ENCODE measurements at regions not wholly inside any gene's neighbourhood (a gene's known extent, or its start where the extent isn't known, plus 50 kb on each side); places are given as distances from the start of the nearest gene placed in this dataset.

DNA sequence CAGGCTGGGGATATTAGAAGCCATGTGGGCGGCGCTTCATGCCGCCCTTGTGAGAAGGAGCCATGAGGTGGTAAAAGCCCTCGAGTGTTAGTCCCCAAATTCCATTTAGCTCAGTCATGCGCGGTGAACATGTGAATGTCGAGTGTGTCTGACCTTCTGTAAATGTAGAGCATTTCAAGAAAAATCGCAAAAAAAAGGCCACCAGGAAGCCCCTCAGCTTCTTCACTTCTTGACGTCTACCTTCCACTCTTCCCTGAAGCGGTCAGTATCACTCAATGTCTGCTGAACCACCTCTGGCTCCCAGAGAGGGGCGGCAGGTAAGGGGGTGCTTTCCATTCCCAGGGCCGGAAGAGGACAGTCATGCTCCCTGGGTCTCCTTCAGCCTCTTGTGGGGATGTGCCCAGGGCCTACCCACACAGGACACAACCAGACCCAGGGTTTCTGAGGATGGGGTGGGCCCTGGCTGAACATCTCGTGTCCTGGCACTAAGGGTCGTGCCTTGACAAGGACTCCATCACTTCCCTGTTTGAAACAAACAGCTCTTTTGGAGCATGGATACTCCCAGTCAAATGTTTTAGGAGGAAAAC, 274.9 kb downstream of the FAM43A start:
- H3K4me1 Mint-ChIP-seq, result no peaks in the 10 kb centered on the region
- Histone ChIP-seq H3K27me3 (ENCODE audit: control insufficient read depth, insufficient read depth, low read length) (no peaks in the 10 kb centered on the region), H3K4me1 (ENCODE audit: control insufficient read depth, insufficient read depth, low read length) (no peaks in the 10 kb centered on the region), H3K36me3 (ENCODE audit: control insufficient read depth, insufficient read depth, low read length) (no peaks in the 10 kb centered on the region), H3K4me3 (ENCODE audit: low read length) (no peak overlapping the region), H3K9me3 (ENCODE audit: control insufficient read depth, insufficient read depth, low read length) (no peaks in the 10 kb centered on the region), H3K27ac (ENCODE audit: low read length) (no peak overlapping the region)
- H3K9me3 Mint-ChIP-seq, result no peaks in the 10 kb centered on the region
- H3K27ac Mint-ChIP-seq, result no peak overlapping the region
- ATAC-seq (no peak), DNase-seq (no peak)
- whole genome bisulfite sequencing (ENCODE audit: insufficient coverage), result 84% methylated on average over 14 of the region's 14 CpGs
- H3K4me3 Mint-ChIP-seq, result no peak overlapping the region
- peaks cover 5 to 11% of the 10 kb centered on the region in 2 donors for H3K27me3 Mint-ChIP-seq (ENCODE audit: low read depth in 2 of 2)
- H3K36me3 Mint-ChIP-seq, result no peaks in the 10 kb centered on the region
- TF ChIP-seq, protein P1, sequence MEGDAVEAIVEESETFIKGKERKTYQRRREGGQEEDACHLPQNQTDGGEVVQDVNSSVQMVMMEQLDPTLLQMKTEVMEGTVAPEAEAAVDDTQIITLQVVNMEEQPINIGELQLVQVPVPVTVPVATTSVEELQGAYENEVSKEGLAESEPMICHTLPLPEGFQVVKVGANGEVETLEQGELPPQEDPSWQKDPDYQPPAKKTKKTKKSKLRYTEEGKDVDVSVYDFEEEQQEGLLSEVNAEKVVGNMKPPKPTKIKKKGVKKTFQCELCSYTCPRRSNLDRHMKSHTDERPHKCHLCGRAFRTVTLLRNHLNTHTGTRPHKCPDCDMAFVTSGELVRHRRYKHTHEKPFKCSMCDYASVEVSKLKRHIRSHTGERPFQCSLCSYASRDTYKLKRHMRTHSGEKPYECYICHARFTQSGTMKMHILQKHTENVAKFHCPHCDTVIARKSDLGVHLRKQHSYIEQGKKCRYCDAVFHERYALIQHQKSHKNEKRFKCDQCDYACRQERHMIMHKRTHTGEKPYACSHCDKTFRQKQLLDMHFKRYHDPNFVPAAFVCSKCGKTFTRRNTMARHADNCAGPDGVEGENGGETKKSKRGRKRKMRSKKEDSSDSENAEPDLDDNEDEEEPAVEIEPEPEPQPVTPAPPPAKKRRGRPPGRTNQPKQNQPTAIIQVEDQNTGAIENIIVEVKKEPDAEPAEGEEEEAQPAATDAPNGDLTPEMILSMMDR (IDR thresholded peaks at IDR 0.05), result no peak
- intact Hi-C loops (cut with micrococcal nuclease), result no loop called here

DNA sequence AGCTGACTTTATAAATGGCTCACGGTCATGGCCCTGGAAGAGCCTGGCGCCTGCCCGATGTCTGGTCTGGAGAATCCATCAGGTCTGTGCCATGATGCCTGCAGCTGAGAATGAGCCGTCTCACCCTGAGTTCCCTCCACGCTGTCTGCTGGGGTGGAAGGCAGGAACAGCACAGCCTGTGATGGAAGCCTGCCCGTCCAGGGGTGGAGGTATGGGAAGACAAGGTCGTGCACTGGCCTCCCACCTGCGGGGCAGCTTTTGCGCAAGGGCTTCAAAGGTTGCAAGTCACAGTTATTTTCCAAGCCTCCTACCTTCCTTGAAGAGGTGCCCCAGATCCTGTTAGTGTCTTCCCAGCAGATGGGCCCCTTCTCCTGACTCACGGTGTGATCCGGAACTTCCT, 275.5 kb downstream of the FAM43A start:
- Mint-ChIP-seq H3K9me3 (no peaks in the 10 kb centered on the region), H3K4me1 (no peaks in the 10 kb centered on the region)

DNA sequence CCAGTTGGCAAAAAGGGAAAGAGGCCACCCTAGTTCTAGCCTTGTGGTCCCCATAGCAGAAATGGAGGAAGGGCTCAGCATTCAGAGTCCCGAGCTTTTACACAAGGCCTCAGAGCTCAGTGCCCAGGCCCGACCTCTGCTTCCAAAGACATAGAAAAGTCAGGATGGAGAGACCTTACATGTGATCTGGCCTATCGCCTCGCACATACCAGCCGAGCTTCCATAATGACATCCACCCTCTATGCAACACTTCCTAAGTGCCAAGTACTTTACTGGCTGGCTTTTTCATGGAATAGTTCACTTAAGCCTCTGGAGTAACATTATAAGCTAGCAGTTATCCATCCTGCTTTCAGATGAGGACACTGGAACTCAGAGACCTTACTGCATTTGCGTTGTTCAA, 275.9 kb downstream of the FAM43A start:
- TF ChIP-seq, protein P1 (IDR thresholded peaks at IDR 0.05), result no peak
- Histone ChIP-seq H3K27ac (ENCODE audit: low read length) (no peak overlapping the region), H3K27me3 (ENCODE audit: control insufficient read depth, insufficient read depth, low read length) (peaks cover under 1% of the 10 kb centered on the region), H3K9me3 (ENCODE audit: control insufficient read depth, insufficient read depth, low read length) (no peaks in the 10 kb centered on the region), H3K36me3 (ENCODE audit: control insufficient read depth, insufficient read depth, low read length) (no peaks in the 10 kb centered on the region), H3K4me1 (ENCODE audit: control insufficient read depth, insufficient read depth, low read length) (no peaks in the 10 kb centered on the region), H3K4me3 (ENCODE audit: low read length) (no peak overlapping the region)
- Mint-ChIP-seq H3K27ac (no peak overlapping the region), H3K4me1 (no peaks in the 10 kb centered on the region), H3K4me3 (no peak overlapping the region), H3K36me3 (no peaks in the 10 kb centered on the region), H3K27me3 (ENCODE audit: low read depth in 2 of 2) (peaks cover 5% of the 10 kb centered on the region in 2 donors), H3K9me3 (no peaks in the 10 kb centered on the region)
- ATAC-seq (no peak), DNase-seq (peak in 1 of 2 donors; percentile 5)
- 90% methylated on average over 6 of the region's 6 CpGs for WGBS (ENCODE audit: insufficient coverage)
- intact Hi-C loops (cut with micrococcal nuclease), result no loop called here

More for the DNA sequence above, 275.5 kb downstream of the FAM43A start:
- H3K27ac ChIP-seq (ENCODE audit: low read length), result no peak overlapping the region
- Mint-ChIP-seq H3K27me3 (ENCODE audit: low read depth in 2 of 2) (peaks cover 5% of the 10 kb centered on the region in 2 donors), H3K4me3 (no peak overlapping the region), H3K27ac (no peak overlapping the region), H3K36me3 (no peaks in the 10 kb centered on the region)
- no peak overlapping the region for H3K4me3 ChIP-seq (ENCODE audit: low read length)
- TF ChIP-seq, protein P1 (IDR thresholded peaks at IDR 0.05), result no peak
- H3K4me1 ChIP-seq (ENCODE audit: control insufficient read depth, insufficient read depth, low read length), result no peaks in the 10 kb centered on the region
- WGBS (ENCODE audit: insufficient coverage), result 95% methylated on average over 11 of the region's 11 CpGs
- intact Hi-C loops (cut with micrococcal nuclease), result no loop called here
- ATAC-seq (no peak), DNase-seq (no peak)
- no peaks in the 10 kb centered on the region for H3K27me3 ChIP-seq (ENCODE audit: control insufficient read depth, insufficient read depth, low read length)
- no peaks in the 10 kb centered on the region for H3K36me3 ChIP-seq (ENCODE audit: control insufficient read depth, insufficient read depth, low read length)
- H3K9me3 ChIP-seq (ENCODE audit: control insufficient read depth, insufficient read depth, low read length), result no peaks in the 10 kb centered on the region

DNA sequence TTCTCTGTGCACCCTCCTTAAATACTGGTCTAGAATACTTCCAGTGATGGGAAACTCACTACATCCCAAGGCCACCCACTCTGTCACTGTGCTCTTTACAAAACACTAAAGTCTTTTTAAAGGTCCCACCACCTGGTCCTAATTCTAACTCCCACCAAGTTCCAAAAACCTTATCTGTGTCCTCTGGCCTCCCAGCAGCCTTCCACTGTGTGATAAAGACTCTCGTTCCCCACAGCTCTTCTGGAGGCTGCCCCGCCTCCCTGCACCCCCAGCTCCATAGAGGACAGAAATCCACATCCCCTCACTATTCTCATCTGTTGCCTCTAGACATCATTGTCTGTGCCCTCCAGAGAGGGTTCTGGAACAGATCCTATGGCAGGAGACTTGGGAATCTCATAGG, 276.4 kb downstream of the FAM43A start:
- H3K27ac ChIP-seq (ENCODE audit: low read length), result no peak overlapping the region
- H3K4me3 ChIP-seq (ENCODE audit: low read length), result no peak overlapping the region
- no peak for DNase-seq
- Mint-ChIP-seq H3K27ac (no peak overlapping the region), H3K36me3 (no peaks in the 10 kb centered on the region), H3K4me1 (no peaks in the 10 kb centered on the region), H3K4me3 (no peak overlapping the region), H3K9me3 (no peaks in the 10 kb centered on the region), H3K27me3 (ENCODE audit: low read depth in 2 of 2) (peaks cover 8% of the 10 kb centered on the region in 2 donors)
- H3K27me3 ChIP-seq (ENCODE audit: control insufficient read depth, insufficient read depth, low read length), result peaks cover 2% of the 10 kb centered on the region
- no peaks in the 10 kb centered on the region for H3K9me3 ChIP-seq (ENCODE audit: control insufficient read depth, insufficient read depth, low read length)
- no peaks in the 10 kb centered on the region for H3K4me1 ChIP-seq (ENCODE audit: control insufficient read depth, insufficient read depth, low read length)
- WGBS (ENCODE audit: insufficient coverage), result 93% methylated on average over 2 of the region's 2 CpGs
- H3K36me3 ChIP-seq (ENCODE audit: control insufficient read depth, insufficient read depth, low read length), result no peaks in the 10 kb centered on the region
- intact Hi-C loops (cut with micrococcal nuclease), result no loop called here
- TF ChIP-seq, protein P1 (IDR thresholded peaks at IDR 0.05), result no peak
- no peak for ATAC-seq
